ENCODE measurements at regions not wholly inside any gene's neighbourhood (a gene's known extent, or its start where the extent isn't known, plus 50 kb on each side); places are given as distances from the start of the nearest gene placed in this dataset.

GRCh38 chr20:22958390-22958789 is 76.7 kb upstream of the SSTR4 start:
- in situ Hi-C loops (cut with HindIII; ENCODE audit: extremely low pct_ligation_motif_present, low pct_unique_long_range_greater_than_20kb) = no loop called here
- H3K36me3 ChIP-seq (replicated peaks in 1 of 2; ENCODE audit: control insufficient read depth in 1 of 2, insufficient read depth in 2 of 2, low read length in 2 of 2) = no peaks in the 10 kb centered on the region
- ATAC-seq (no peak), FAIRE-seq (no peak), DNase-seq (ENCODE audit: low spot score) (no peak)
- no peaks in the 10 kb centered on the region for H3K9me3 ChIP-seq (ENCODE audit: low read length)
- H3K9ac ChIP-seq (ENCODE audit: insufficient read depth, low read depth, low read length) = no peak overlapping the region
- H4K20me1 ChIP-seq (ENCODE audit: insufficient read depth, low read length) = no peaks in the 10 kb centered on the region
- H2AFZ ChIP-seq (ENCODE audit: low read length) = no peak overlapping the region
- 12% methylated on average over 6 of the region's 6 CpGs for WGBS (ENCODE audit: low lambda C conversion rate)
- POLR2A ChIA-PET = no interaction called here
- no peak overlapping the region for H3K4me2 ChIP-seq (ENCODE audit: low read depth, low read length)
- H3K79me2 ChIP-seq (ENCODE audit: insufficient read depth, low read length) = no peaks in the 10 kb centered on the region
- CTCF ChIA-PET (ENCODE audit: low intra/inter-chr PET ratio, low total read pairs) = no interaction called here
- peaks cover 0 to 22% of the 10 kb centered on the region in 2 experiments; a peak in 2 of 5 replicates for H3K27me3 ChIP-seq (ENCODE audit: control insufficient read depth in 1 of 2, insufficient read depth in 2 of 2, low read length in 2 of 2)
- H3K27ac ChIP-seq (ENCODE audit: extremely low read length, insufficient read depth, low read length) = no peak overlapping the region
- intact Hi-C loops (cut with micrococcal nuclease; ENCODE audit: unreplicated experiment) = no loop called here
- no peaks in the 10 kb centered on the region for H3K4me1 ChIP-seq (ENCODE audit: insufficient read depth, low read length)
- no TSS peak for BruUV-seq (replicated peaks)
- TF ChIP-seq MAF1 (CRISPR knock-in tag; IDR thresholded peaks at IDR 0.05; ENCODE audit: borderline replicate concordance) (no peak), ZFP91 (CRISPR knock-in tag; IDR thresholded peaks at IDR 0.05; ENCODE audit: borderline replicate concordance) (no peak), NCOA1 (CRISPR knock-in tag; IDR thresholded peaks at IDR 0.05) (no peak), HBP1 (CRISPR knock-in tag; IDR thresholded peaks at IDR 0.05; ENCODE audit: low read depth) (no peak), CREM (IDR thresholded peaks at IDR 0.05) (no peak), CREM (CRISPR knock-in tag; IDR thresholded peaks at IDR 0.05) (no peak), ZNF691 (CRISPR knock-in tag; IDR thresholded peaks at IDR 0.05; ENCODE audit: borderline replicate concordance, low read depth) (no peak)
- H3K4me3 ChIP-seq (replicated peaks in 1 of 3; ENCODE audit: insufficient read depth in 1 of 3, low read depth in 2 of 3, low read length in 3 of 3) = no peak overlapping the region

Data from HepG2 (cell line).